CD4-positive, alpha-beta T cell treated with Interferon gamma for 1 hour (primary cell): ENCODE measurements at regions not wholly inside any gene's neighbourhood (a gene's known extent, or its start where the extent isn't known, plus 50 kb on each side); places are given as distances from the start of the nearest gene placed in this dataset.

Experiments used
- DNase-seq: peaks from one replicate; pipeline ENCODE4 v3.0.0-alpha.2; 2020

DNA sequence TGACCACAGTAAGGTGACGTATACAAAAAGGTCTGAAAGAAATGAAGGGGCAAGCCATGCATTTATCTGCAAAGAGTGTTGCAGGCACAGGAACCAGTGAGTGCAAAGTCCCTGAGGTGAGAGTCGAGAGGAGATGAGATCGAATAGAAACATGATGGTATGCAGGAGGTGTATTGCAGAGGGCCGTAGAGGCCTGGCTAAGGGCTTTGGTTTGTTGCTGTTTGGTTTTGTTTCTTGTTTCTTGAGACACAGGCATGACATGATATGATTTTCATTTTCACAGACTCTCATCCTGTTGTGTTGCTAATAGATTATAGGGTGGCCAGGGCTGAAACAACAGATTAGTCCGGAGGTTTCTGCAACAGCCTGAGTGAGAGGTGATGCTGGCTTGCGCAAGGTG is 80.4 kb downstream of the HSPH1 start:
- DNase-seq: no peak

DNA sequence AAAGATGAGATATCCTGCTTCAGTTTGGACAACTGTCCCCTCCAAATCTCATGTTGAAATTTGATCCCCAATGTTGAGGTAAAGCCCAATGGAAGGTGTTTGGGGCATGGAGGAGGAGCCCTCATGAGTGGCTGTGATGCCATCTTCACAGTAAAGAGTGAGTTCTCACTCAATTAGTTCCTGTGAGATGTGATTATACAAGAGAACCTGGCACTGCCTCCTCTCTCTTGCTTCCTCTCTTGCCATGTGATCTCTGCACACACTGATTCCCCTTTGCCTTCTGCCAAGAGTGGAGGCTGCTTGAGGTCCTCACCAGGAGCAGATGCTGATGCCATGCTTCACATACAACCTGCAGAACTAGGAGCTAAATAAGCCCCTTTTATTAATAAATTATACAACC is 86.9 kb downstream of the HSPH1 start:
- DNase-seq: no peak

DNA sequence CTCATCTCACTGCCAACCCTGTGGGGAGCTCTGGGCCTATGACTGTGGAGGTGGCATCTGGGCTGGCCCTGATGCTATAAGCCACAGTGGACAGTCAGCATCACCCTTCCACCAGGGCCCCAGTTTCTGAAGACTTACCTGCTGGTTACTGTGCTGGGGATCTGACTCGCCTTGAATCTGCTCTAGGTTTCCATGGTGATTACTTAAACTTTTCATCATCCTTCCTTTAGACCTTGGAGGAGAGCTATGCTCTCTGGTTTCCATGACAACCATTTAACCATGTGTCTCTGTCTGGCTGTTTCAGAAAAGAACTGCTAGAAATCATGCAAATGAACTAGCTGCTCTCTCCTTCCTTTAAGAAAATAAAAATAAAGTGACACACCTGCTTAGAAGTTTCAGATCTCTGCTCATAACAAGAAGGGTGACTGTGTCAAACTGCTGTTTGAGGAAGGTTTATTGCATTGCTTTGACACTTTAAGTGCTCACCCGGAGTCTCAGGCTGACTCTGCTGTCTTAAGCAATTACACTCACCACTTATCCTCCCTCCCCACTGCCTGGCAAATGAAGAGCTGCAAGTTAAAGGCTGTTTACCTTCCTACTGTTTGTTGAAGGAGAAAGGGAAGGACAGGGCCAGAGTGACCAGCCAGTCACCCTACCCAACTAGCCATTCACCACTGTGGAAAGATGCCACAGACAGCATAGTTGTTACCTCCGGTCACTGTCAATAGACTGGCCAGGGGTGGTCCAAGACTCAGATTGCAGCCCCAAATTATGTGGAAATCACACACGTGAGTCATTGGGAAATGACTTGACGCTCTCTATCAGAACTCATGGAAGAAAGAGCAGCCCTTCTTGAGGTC is 87.6 kb downstream of the HSPH1 start:
- no peak for DNase-seq

GRCh38 chr13:31072041-31072440 is 89.7 kb downstream of the HSPH1 start:
- no peak for DNase-seq

DNA sequence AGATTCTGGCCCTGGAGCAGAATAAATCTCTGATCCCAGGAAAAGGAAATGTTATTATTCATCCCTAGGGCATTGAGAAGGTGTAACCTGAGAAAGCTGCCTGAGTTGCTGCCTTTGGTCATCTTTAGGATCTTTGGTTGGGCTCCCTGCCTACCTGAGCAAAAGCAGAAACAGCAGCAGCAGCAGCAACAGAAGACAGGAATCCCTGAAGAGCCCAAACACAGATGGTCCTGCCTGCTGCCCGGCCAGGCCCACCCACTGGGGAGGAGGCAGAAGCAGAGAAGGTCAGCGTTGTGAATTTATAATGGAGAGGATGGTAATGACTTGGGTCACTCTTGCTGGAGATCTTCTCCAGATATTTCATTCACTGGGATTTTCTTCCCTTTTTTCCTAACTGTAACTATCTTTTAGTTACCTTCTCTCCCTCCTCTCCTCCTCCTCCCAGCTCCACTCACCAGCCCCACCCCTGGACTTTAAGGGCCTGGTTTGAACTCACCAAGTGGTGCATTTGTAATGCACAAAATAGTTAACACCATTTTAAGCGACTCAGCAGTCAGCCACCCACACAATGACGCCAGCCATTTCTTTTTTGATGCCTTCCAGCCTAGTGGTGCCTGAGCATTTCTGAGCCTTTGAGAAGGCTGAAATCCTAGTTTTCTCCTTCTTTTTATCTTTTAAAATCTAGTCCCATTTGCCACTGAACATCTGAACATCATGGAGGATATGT is 91.7 kb downstream of the HSPH1 start:
- DNase-seq: no peak

DNA sequence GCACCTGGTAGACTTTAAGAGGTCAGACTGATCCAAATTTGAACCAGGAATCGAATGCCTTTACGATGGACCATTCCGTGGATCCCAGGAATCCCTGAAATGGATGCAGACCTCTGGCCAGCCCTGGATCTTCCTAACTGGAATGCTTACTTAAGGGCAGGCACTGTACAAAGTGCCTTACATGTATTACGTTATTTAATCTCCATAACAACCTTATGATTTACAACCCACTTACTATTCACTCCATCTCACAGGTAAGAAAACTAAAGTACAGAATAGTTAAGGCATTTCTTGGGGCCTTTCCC is 93.6 kb downstream of the HSPH1 start:
- no peak for DNase-seq

DNA sequence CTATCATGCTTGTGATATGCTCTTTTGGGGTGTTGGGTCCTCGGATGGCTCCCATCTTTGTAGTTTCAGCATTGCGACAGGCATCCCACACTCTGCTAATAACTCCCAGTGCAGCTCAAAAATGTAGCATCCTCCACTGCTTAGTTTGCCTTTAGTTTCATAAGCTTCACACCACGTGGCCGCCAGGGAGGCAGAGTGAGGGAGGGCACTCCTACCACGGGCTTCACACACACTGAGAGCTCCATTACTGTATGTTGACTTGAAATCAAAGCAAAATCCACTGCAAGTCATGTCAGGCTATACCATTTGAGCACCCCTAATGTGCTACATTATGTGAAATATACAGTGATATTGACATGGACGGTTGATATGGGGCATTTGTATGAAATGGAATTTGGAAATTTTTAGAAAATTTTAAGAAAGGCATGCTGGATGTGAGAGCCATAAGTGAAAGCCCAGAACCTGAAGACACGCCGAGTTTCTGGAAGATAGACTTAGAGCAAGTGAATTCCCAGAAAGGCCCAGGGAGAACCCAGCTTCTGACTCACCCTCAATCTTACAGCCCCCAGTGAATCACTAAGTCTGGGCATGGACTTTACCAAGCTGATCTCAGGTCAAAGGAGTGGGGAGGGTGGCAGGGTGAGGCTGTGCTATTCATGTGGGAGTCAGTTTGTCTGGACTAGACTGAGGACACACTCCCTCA is 94.1 kb downstream of the HSPH1 start:
- DNase-seq: no peak

DNA sequence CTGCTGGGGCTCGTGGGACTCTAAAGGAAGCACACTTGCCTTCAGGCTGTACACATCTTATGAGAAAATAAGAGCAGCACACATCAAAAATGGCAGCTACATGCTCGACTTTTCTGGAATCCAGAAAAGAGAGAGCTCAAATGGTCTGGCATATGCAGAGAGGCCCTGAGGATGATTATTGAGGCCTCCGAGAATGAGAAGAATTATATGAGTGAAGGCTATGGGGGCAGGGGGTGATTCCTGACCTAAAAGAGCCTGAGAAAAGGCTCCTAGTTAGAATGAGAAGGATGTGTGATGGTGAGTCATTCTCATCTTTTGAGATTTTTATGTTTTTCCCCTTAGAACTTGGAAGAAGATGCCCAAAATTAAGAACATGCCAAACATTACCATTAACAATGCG is 97.1 kb downstream of the HSPH1 start:
- DNase-seq: no peak

DNA sequence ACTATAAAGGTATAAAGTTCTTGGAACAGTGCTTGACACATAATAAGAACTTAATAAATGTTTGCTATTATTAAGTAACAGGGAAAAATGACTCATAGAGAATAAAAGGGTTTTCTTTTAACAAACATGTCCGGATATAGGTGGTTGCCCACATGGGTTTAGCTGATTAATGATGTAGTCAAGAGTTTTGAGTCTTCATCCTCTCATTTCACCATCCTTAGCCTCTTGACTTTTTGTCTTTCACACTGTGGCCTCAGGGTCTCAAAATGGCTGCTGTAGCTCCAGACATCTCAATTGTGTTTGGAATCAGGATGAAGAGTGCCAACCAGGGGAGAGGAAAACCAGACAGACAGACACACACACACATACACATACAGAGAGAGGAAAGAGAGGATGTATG is 97.9 kb downstream of the HSPH1 start:
- no peak for DNase-seq

GRCh38 chr13:31060655-31061054 is 101.0 kb downstream of the HSPH1 start:
- DNase-seq: no peak

GRCh38 chr13:31060220-31060619 is 101.5 kb downstream of the HSPH1 start:
- no peak for DNase-seq

GRCh38 chr13:31057403-31058033 is 104.2 kb downstream of the HSPH1 start:
- no peak for DNase-seq

DNA sequence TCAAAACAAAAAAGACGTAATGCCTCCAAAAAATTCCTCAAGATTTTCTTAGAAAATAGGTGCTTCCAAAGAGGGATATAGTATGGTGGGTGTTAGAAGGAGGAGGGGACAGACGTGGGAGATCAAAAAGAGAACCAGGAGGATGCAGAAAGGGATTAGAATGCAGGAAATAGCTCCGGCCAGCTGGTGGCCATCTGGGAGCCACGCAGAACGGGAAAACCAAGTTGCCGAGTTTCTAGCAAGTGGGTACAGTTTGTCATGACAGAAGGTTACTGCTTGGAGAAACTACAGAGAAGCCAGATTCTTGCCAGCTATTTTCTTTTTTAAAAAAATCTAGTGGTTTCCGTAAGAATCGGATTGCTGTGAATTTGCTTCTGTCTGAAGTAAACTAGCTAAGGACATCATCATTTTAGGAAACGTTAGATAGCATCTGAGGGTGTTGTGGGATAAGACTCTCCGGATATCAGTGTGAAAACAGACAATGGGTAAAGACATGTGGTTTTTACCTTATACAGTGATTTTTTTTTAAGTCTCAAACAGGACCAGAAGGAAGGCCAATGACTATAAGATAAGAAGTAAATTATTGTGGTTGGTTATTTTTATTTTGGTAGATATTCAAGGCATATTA is 104.9 kb downstream of the HSPH1 start:
- no peak for DNase-seq

DNA sequence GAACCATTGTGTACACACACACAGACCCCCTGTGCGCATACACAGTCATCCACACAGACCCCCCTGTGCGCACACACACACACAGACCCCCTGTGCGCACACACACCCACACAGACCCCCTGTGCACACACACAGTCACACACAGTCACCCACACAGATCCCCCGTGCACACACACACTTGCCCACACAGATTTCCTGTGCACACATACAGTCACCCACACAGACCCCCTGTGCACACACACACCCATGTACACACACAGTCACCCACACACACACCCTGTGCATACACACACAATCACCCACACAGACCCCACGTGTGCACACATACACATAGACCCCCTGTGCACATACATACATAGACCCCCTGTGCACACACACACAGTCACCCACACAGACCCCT is 106.1 kb downstream of the HSPH1 start:
- DNase-seq: no peak

DNA sequence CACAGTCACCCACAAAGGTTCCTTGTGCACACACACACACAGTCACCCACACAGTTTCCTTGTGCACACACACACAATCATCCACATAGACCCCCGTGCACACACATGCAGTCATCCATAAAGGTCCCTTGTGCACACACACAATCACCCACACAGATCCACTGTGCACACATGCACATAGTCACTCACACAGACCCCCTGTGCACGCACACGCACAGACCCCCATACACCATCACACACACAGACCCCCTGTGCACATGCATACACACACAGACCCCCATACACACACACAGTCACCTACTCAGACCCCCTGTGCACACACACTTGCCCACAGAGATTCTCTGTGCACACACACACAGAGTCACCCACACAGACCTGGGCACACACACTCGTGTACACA is 107.1 kb downstream of the HSPH1 start:
- no peak for DNase-seq

DNA sequence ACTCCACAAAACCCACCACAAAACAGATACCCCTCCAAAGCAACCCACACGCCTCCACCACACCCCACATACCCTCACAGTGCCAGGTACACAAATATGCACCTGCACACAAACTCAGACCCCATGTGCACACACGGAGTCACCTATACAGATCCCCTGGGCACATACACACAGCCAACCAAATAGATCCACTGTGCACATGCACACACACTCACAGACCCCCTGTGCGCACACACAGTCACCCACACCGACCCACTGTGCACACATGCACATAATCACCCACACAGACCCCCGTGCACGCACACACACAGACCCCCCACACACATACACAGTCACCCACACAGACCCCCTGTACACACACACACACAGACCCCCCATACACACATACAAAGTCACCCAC is 107.8 kb downstream of the HSPH1 start:
- no peak for DNase-seq

DNA sequence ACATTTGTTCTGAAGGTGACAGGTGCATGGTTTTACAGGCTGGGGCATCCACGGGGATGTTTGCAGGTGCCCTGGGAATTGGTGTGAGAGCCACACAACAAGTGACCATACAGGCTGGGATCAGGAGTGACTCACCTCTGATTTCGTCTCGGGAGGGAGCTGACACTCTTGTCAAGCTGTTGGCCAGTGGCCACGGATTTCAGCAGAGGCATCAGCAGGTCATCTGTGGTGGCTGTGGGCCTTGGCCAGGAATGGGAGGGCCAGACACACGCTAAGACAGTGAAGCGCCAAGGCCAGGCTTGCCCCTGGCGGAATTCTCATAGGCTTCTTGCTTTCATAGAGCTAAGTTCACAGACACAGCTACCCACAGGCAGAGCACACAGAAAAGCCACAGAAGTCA is 108.6 kb downstream of the HSPH1 start:
- no peak for DNase-seq

GRCh38 chr13:31052478-31052877 is 109.2 kb downstream of the HSPH1 start:
- DNase-seq: no peak

GRCh38 chr13:31051999-31052398 is 109.7 kb downstream of the HSPH1 start:
- DNase-seq: no peak

GRCh38 chr13:31050486-31051400 is 111.0 kb downstream of the HSPH1 start:
- no peak for DNase-seq

DNA sequence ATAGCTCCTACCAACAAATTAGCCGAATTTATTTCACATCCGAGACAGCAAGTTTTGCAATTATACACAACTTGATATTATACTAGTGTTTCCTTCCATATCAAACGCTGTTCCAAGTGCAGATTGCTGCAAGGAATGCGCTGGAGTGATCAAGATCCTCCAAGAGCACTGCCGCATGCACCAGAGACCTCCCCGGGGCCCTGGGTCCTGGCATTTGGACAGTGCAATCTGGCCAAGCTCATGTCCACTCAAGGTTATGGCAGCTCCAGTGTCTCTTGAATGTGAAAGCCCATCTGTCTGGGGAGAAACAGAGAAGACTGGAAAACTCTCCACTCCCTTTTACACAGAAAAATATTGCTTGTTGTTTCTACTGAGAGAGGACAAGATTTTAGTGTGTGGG is 111.9 kb downstream of the HSPH1 start:
- DNase-seq: no peak

DNA sequence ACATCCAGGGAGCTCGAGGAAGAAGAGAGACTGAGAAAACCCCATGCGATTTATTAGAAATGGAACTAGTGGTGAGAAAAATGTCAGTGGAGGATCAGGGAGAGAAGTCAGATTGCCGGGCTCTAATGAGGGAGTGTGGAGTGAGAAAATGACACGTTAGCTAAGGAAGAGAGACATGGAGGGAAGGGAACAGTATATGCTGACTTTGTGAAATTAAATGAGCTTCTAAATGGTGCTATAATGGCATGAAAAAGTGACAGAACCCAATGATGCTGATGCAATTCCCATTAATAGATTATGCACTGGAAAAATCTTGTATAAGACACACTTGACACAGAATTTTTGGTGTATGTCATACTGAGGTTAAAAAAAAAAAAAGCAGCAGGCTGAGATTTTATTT is 112.6 kb downstream of the HSPH1 start:
- DNase-seq: no peak
